ENCODE measurements at regions not wholly inside any gene's neighbourhood (a gene's known extent, or its start where the extent isn't known, plus 50 kb on each side); places are given as distances from the start of the nearest gene placed in this dataset.
A peak's percentile ranks its signal among the peaks of the same experiment; 100 is the strongest.

- no peak for DNase-seq (ENCODE audit: low read depth in 1 of 2, low spot score in 2 of 2)
- H3K23me2 ChIP-seq (ENCODE audit: low read depth, low read length) = no peaks in the 10 kb centered on the region
- no peak overlapping the region for H2BK5ac ChIP-seq (ENCODE audit: low read depth, low read length)
- no peak overlapping the region for H3K9ac ChIP-seq (replicated peaks in 1 of 4; ENCODE audit: extremely low read depth in 1 of 4, low read depth in 3 of 4, low read length in 3 of 4)
- no peak overlapping the region for H3K4me3 ChIP-seq (ENCODE audit: extremely low read depth in 1 of 4, insufficient read depth in 2 of 4, low read depth in 3 of 4, low read length in 4 of 4)
- no peaks in the 10 kb centered on the region for H3K9me3 ChIP-seq (ENCODE audit: insufficient read depth in 2 of 2, low read depth in 1 of 2, low read length in 1 of 2)
- no peaks in the 10 kb centered on the region for H3K79me2 ChIP-seq (ENCODE audit: control insufficient read depth in 1 of 2, insufficient read depth in 2 of 2, low read length in 2 of 2)
- peak overlapping the region; percentile 18; the same call in 1 of the 2 replicates for H2AFZ ChIP-seq (ENCODE audit: low read length)
- no peak overlapping the region for H4K5ac ChIP-seq (ENCODE audit: insufficient read length, low read depth, low read length)
- no peak overlapping the region for H2BK12ac ChIP-seq (ENCODE audit: low read depth, low read length)
- H3K4me2 ChIP-seq (ENCODE audit: insufficient read depth in 1 of 2, low read depth in 2 of 2, low read length in 2 of 2) = no peak overlapping the region
- H4K8ac ChIP-seq (ENCODE audit: extremely low read depth, insufficient read depth, low read length) = no peak overlapping the region
- TF ChIP-seq CEBPB (IDR thresholded peaks at IDR 0.05; ENCODE audit: low read depth, low read length) = 0 out of 2 replicates have a peak, but pooled peaks have one; percentile 52
- no peak for TF ChIP-seq RFX5 (IDR thresholded peaks at IDR 0.05; ENCODE audit: borderline replicate concordance, low read depth, low read length)
- no peaks in the 10 kb centered on the region for H4K20me1 ChIP-seq (replicated peaks in 1 of 2; ENCODE audit: control insufficient read depth in 1 of 2, insufficient read depth in 2 of 2, low read length in 2 of 2)
- H3K56ac ChIP-seq (replicated peaks; ENCODE audit: insufficient read length, low read depth, low read length) = no peak overlapping the region
- ChIA-PET CTCF (ENCODE audit: partially characterized antibody) (no interaction called here), POLR2A (ENCODE audit: partially characterized antibody) (no interaction called here)
- no peak overlapping the region for H2BK120ac ChIP-seq (replicated peaks; ENCODE audit: low read depth, low read length)
- no peak overlapping the region for H3K18ac ChIP-seq (ENCODE audit: extremely low read depth, low read length)
- H3K27ac ChIP-seq (ENCODE audit: low read depth, low read length) = no peak overlapping the region
- H3K23ac ChIP-seq (ENCODE audit: insufficient read length) = no peak overlapping the region
- H3K79me1 ChIP-seq (ENCODE audit: low read depth, low read length) = no peaks in the 10 kb centered on the region
- no peak overlapping the region for H2AK5ac ChIP-seq (ENCODE audit: low read depth, low read length)
- no peak overlapping the region for H2BK20ac ChIP-seq (ENCODE audit: low read length)
- no peak for FAIRE-seq
- WGBS, 2 experiments (ENCODE audit: extremely low coverage in 1 of 2, insufficient coverage in 1 of 2, insufficient read length in 1 of 2, insufficient replicate concordance in 2 of 2, low coverage in 1 of 2, low lambda C conversion rate in 2 of 2, missing lambda C conversion rate in 1 of 2) = 96% methylated on average over 7 of the region's 7 CpGs; no CpG with 5 or more reads in 1 of the 2 experiments
- H3K36me3 ChIP-seq (ENCODE audit: control insufficient read depth in 2 of 4, insufficient read depth in 4 of 4, low read length in 3 of 4) = no peaks in the 10 kb centered on the region
- H2BK15ac ChIP-seq (ENCODE audit: low read length) = no peak overlapping the region
- H4K91ac ChIP-seq (replicated peaks; ENCODE audit: insufficient read length, low read length) = no peak overlapping the region
- no peaks in the 10 kb centered on the region for H3K27me3 ChIP-seq (replicated peaks in 1 of 4; ENCODE audit: control insufficient read depth in 3 of 4, extremely low read depth in 1 of 4, insufficient read depth in 3 of 4, low read length in 3 of 4)
- H3K14ac ChIP-seq (ENCODE audit: insufficient read length) = no peak overlapping the region
- H3K4me1 ChIP-seq (replicated peaks in 1 of 4; ENCODE audit: control insufficient read depth in 3 of 4, insufficient read depth in 4 of 4, low read length in 3 of 4) = no peaks in the 10 kb centered on the region
- H3K4ac ChIP-seq (replicated peaks; ENCODE audit: insufficient read length, low read depth, low read length) = no peak overlapping the region
Observed at GRCh38 chr5:83844449-83845068, 123.9 kb upstream of the HAPLN1 start.
